SK-N-MC (cell line): ENCODE measurements at regions not wholly inside any gene's neighbourhood (a gene's known extent, or its start where the extent isn't known, plus 50 kb on each side); places are given as distances from the start of the nearest gene placed in this dataset.

ENCODE experiments used
- EZH2 ChIP-seq: fragments of 200-600 bp; sonication (generic); IDR thresholded peaks from one replicate; pipeline ENCODE4 v1.6.1; 2017; ENCODE audit warnings: antibody characterized with exemption
- FOXP2 ChIP-seq: optimal IDR thresholded peaks from 2 replicates; pipeline ENCODE3; 2011; ENCODE audit warnings: mild to moderate bottlenecking, moderate library complexity; ENCODE audit not compliant: insufficient read depth; ENCODE audit errors: extremely low read length, control extremely low read depth
- POLR2AphosphoS5 ChIP-seq: IDR thresholded peaks from 2 replicates; pipeline ENCODE4 v1.6.1; 2012; ENCODE audit warnings: mild to moderate bottlenecking, low read depth, low read length, borderline replicate concordance

DNA sequence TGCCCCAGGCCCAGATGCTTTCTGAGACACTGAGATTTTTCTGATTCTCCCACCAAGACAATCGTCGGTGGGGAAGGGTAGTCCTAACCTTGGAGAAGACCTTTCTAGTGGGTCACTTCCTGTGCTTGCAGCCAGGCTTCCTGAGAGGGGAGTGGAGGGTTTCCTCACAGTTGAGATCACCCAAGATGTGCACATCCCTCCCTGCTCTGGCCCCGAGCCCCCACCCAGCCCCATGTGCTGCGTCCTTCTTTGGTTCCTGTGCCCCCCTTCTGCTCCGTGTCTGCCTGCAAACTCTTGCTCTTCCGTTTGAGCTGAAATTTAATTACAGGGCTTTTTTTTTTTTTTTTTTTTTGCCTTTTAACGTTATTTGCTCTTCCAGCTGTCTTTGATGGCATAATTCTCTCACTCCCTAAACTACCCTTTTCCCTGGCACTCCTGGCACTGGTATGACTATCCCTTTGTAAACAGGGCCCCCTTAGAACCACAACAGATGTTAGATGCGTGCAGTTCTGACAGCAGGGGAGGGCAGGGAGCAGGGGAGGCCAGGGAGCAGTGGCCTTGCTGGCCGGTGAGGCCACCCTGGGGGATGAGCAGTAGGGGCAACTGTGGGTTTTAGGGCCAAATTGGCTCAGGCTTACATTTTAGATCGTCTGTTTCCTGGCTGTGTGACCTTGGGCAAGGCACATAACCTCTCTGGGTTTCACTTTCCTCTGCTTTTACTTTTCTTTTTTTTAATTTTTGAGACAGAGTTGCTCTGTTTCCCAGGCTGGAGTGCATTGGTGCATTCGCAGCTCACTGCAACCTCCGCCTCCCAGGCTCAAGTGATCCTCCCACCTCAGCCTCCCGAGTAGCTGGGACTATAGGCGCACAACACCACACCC lies 144.5 kb downstream of the PHETA1 start:
- TF ChIP-seq EZH2 (no peak), POLR2AphosphoS5 (no peak), FOXP2 (no peak)
